CD4-positive, alpha-beta T cell treated with Interleukin-4 for 4 hours (primary cell): ENCODE measurements at regions not wholly inside any gene's neighbourhood (a gene's known extent, or its start where the extent isn't known, plus 50 kb on each side); places are given as distances from the start of the nearest gene placed in this dataset.

Experiments
- DNase-seq: peaks from one replicate; pipeline ENCODE4 v3.0.0-alpha.2; 2020

DNA sequence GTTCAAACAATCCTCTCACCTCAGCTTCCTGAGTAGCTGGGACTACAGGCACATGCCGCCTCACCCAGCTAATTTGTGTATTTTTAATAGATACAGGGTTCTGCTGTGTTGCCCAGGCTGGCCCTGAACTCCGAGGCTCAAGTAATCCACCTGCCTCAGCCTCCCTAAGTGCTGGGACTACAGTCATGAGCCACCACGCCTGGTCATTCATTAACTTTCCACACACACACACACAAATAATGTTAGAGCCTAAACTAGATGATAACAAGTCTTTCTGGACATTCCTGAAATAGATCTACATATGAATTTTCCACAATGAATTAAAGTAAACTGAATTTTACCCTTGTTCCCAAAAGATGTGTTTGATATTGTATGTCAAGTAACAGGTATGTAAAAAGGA lies 776.0 kb downstream of the GALC start:
- no peak for DNase-seq

DNA sequence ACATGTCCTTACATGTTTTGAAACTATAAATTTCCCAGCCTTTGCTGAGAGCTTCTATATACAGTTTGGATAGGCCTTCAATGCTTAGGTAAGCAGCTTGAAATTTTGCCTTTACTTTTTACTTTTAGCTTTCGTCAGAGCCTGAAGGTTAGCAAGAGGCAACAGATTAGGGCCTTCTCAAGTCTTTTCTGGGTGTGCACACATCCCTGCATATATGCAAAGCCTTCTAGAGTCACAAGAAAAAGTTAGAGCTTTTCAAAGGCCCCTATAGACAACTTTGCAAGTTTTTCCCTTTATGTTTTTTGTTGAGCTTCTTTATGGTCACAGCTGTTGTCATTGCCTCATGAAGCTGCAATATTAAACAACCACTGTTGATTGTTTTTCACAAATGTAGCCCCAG lies 778.4 kb downstream of the GALC start:
- DNase-seq, result no peak

DNA sequence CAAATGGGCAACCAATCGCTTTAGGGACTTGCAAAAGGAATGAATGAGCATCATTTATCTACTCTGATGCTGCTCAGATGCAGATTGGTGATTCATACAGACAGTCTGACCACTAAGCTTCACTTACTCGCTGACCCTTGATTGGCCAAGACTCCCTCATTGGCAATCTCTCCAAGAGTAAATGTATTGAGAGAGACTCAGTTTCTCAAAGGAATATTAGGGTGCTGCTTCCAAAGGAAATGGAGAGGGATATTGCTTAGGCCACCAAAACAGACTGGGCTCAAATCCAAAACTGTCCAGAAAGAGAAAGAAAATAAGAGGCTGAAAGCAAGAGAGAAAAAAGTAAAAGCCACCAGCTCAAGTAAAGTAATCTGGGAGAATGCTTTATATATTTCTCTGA lies 785.2 kb downstream of the GALC start:
- DNase-seq, result no peak

DNA sequence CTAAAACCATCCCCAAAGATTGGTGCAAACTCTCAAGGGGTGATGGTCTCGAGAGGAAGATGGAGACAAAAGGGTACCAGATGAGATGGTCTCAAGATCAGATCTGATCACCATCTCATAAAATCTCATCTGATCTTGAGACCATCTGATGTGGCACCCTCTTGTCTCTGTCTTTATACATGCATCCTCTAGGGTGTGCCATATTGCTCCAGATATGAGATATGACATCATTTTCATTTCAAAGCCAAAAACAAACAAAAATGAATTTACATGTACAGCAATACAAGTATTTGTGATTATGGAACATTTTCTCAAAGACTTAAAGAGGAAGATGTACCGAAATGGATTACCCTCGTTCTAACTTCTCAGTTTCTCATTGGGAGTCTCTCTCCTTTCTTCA lies 787.2 kb downstream of the GALC start:
- DNase-seq, result no peak

DNA sequence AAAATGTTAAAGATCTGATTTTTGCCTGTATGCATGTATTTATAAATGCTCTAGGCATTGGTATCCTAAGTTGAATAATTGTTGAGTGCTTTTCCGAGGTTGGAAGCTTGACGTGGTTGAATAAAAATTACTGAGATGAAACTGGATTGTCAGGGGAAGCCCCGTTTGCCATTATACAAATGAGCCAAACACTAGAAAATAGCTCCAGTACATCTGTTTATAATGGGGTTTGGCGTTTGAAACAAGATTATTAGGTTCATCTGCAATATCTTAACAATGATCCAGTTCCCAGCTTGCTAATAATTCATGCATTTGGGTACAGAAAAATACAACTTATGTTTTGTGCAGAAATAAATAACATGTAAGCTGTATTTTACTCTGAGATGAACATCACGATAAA lies 789.6 kb downstream of the GALC start:
- DNase-seq, result no peak

DNA sequence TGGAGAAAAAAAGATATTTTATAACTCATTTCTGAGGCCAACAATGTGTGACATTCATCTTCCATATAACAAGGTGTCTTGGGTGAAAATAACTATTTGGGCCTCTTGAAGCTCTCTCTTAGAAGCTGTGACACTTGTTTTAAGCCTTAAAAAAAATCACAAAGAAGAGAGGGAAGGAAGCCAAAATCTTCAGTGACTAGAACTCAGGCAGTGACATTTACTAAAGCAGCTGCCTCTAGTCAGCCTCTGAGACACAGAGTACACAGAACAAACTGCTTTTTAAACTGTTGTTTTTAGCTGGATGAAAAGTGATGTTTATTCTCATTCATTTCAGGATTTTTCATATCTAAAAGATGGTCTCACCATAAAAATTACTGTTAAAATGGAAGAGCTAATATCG lies 793.6 kb downstream of the GALC start:
- no peak for DNase-seq

DNA sequence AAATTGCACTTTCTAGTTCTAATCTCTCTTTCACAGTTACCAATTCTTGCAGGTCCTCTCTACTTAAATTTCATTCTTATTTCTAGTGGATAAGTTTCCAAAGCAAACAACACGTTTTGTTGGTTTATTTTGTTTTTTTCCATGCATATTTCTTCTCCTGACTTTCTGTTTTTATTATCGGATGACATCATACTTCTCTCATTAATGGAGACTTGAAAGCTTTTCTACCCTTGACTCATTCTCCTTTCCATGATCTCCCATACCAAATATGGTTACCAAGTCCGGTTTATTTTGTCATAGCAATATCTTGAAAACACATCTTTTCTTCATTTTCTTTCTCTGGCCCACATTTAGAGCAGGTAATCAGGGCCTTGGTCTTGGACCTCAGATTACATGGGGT lies 796.5 kb downstream of the GALC start:
- DNase-seq, result no peak

DNA sequence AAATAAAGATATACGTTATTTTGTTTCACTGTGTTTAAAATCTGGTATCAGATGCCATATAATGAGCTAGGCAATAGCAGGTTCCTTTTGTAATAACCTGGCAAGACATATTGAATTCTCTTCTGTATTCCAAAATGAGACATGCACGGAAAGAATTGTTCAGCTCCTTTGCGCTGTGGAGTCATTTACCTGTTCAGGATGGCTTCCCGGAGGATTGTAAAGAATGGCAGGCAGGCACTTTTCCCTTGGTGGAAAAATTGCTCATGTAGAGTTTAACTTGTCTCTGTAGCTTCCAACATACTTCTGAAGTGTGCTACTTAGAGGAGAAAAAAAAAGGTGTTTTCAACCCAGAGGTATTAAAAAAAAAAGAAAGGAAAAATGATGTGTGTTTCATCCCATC lies 805.2 kb downstream of the GALC start:
- no peak for DNase-seq

DNA sequence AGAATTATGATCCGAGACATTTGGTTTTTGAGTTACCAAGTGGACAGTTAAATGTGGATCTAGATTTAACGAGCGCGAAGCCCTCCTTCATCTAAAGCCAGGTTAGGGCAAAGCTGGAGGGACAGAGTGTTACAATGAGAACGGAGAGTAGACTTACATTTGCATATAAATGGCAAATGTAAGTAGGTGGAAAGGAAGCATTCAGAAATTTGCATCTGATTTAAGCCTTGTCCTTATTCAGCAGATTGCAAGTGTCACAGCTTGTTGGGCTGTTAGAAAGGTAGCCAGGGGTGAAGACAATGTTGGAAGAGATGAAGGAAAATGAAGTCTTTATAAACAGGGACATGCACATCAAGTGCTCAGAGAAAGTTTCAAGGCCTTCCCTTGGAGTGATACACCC lies 806.2 kb downstream of the GALC start:
- no peak for DNase-seq

DNA sequence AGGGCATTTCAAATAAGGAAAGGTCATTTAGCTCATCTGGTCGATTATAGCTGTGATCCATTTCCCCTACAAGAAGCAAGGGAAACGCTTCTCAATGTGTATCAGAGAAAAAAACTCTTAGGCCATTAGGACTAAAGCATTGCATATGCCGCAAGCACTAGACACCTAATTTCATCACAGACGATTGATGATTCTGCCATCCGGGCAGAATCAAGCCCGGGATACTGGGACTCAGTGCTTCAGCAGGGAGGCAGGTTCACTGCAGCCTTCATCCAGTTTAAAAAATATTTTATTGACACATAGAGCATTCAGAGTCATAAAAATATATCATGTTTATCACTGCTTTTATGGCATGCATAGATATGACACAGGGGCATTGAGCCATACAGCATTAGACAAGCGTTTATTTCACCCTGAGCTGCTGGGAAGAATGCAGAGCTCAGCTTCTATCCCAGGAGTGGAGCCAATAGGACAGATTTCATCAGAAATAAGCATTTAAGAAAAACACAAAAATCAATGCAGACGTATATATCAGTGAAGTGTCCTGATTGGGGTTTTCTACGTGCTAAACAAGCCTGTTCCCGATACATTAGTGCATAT lies 806.9 kb downstream of the GALC start:
- DNase-seq, result no peak

DNA sequence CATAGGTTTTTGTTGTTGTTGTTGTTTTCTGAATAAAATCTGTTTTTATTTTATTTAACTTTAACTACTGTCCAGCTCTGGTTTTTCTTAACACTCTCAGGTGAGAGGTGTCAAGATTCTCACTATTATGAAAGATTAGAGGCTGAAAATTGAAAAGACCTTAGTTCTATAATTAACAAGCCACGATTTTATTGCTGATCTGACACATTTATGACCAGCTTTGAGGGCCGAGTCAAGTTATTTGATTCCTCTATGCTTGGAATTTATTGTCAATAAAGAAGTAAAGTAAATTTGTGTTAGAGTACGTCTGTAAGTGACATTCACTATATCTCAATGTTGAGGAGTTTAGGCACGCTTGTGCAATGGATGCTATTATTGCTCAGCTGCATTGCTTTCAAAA lies 808.8 kb downstream of the GALC start:
- no peak for DNase-seq

DNA sequence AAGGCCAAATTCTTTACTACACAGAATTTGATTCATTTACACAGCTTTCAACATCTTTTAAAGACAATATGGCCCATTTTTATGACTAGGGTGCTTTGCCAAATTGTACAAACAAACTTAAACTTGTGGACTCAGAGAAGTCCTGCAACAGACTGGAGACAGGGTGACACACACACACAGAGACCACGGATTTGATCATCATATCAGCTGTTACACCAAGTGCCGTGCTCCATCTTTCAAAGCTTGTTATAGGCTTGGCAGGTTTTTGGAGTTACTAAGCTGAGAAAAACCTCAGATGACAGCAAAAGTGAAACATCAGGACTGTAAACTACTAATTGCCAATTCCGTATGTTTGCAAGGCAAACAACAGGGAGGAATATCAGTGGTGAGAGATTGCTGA lies 811.7 kb downstream of the GALC start:
- no peak for DNase-seq

DNA sequence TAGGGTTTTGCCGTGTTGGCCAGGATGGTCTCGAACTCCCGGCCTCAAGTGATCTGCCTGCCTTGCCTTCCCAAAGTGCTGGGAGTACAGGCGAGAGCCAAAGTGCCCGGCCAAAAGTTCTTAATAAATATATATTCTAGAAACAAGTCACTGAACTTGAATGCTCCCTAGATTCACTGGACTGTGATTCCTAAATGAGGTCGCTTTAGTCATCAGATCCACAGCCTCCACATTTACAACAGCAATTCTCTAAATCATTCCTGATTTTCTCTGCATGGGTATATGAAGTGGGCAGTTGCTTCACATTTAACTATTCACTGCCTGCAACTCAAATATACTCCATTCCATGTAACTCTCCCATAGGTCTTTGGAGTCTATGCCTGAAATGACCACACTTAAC lies 813.0 kb downstream of the GALC start:
- DNase-seq, result no peak

DNA sequence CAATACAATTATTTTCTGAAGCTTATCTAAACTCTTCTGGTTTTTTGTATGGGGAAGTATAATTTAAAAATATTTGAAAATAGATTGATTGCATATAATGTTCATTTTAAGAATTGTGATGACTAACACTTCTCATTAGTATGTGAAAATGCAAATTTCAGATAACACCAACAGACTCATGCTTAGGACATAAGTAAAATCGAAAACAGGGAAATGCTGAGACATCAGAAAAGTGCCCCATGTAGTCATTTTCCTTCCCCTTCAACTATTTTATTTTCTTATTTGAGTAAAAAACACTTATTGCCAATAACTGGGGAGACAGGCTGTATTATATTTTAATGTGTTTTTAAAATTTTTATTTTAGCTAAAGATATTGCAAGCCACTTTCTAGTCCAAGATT lies 814.7 kb downstream of the GALC start:
- DNase-seq, result no peak

DNA sequence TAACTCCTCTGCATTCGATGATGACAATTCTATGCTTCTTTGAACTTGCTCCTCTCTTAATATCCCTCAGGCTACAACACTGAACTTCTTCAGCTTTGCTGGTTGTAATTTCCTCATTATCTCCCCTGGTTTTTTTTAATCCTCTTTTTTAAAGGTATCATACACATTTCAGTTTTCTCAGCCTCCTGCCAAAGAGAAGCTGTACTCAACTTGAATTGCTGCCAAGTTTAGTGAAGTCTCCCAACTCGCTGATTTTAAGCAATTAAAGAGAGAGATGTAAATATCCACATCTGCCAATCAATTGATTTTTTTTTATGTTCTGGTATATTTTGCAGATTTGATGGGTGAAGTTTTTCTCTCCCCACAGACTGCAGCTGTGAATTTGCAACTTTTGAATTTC lies 817.8 kb downstream of the GALC start:
- no peak for DNase-seq

DNA sequence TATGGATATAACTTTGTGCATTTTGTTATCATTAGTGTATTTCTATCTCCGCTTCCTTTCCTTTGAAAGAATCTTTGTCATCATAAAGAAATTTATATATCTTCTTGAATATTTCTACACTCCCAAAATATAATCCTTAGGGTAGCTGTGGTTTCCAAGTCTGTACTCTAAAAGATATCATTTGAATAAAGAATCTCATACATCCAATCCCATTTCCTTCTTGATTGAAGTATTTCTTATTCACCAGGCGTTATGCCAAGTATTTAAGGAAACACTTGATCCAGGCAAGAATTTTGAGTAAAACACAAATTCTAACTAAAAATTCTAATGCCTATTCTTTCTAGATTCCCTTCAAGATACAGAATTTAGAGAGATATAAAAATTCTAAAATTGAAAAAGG lies 821.8 kb downstream of the GALC start:
- no peak for DNase-seq

DNA sequence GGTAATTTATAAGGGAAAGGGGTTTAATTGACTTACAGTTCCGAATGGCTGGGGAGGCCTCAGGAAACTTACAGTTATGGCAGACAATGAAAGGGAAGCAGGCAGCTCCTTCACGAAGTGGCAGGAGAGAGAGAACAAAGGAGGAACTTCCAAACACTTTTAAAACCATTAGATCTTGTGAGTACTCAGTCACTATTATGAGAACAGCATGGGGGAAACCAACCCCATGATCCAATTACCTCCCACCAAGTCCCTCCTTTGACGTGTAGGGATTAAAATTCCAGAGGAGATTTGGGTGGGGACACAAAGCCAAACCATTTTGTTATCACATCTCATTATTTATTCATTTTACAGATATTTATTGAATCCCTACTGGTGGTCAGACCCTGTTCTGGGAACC lies 822.8 kb downstream of the GALC start:
- DNase-seq, result no peak

DNA sequence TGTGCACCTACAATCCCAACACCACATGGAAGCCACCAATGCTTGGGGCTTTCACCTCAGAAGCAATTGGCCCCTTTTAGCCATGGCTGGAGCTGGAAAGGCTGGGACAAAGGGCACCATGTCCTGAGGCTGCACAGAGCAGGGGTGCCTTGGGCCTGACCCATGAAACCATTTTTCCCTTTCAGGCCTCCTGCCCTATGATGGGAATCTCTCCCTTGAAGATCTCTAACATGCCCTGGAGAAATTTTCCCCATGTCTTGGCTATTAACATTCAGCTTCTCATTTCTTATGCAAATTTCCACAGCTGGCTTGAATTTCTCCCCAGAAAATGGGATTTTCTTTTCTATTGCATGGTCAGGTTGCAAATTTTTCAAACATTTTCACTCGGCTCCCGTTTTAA lies 823.6 kb downstream of the GALC start:
- DNase-seq, result no peak

DNA sequence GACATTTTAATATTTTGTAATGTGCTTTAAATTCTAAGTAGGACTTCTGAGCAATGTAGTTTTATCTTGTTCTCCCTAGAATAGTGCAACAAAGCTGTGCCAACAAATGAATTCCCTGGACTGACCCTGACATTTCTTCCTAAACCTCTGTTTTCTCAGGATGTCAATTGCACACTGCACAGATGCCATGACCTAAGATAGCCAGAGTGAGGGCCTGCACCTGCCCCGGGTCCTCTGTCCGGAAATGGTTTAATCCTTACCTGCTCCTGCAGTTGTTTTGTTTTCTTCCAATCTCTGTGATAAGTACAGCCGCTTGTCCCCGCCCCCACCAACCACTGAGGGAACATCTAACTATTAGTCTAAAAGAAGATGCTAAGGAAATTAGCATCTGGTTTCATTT lies 831.5 kb downstream of the GALC start:
- no peak for DNase-seq

DNA sequence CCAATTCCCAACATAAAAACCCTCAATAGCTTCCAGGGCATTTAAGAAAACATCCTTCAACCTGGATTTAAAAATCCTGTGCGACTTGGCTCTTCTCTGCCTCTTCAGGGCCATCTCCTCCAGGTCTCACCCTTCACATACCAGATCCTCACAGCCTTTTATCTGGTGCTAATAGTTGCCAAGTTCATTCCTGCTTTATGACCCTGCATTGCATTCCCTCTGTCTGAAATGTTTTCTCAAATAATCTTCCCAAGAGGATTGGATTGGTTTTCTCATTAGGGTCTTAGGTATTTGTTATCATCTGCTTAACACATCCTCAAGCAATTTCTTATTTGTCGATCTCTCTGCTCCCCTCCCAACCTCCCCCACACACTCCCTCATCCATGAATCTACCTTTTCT lies 832.0 kb downstream of the GALC start:
- DNase-seq, result no peak

DNA sequence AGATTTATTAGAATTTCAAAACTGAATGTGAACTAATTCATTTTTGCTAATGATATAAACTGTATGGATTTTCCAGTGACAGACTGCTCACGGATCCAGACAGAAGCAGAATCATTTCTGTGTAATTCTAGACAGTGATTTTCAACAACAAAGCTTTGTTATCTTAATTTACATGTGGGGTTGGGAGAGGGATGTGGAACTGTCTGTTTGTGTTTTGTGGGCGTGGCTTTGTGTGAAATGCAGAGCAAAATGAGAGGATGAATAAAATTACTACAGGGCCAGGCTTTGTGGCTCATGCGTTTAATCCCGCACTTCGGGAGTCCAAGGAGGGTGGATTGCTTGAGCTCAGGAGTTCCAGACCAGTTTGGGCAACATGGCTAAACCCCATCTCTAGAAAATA lies 834.7 kb downstream of the GALC start:
- DNase-seq, result no peak

DNA sequence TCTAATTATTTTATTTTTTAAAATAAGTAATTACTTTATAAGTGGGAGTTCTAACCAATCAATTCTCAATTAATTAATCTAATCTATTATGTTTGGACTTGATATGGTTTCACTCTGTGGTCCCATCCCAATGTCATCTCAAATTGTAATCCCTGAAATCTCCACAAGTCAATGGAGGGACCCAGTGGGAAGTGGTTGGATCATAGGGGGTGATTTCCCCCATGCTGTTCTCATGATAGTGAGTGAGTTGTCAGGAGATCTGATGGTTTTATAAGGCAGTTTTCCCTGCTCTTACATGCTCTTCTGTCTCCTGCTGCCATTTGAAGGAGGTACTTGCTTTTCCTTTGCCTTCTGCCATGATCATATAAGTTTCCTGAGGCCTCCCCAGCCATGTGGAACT lies 836.1 kb downstream of the GALC start:
- no peak for DNase-seq

DNA sequence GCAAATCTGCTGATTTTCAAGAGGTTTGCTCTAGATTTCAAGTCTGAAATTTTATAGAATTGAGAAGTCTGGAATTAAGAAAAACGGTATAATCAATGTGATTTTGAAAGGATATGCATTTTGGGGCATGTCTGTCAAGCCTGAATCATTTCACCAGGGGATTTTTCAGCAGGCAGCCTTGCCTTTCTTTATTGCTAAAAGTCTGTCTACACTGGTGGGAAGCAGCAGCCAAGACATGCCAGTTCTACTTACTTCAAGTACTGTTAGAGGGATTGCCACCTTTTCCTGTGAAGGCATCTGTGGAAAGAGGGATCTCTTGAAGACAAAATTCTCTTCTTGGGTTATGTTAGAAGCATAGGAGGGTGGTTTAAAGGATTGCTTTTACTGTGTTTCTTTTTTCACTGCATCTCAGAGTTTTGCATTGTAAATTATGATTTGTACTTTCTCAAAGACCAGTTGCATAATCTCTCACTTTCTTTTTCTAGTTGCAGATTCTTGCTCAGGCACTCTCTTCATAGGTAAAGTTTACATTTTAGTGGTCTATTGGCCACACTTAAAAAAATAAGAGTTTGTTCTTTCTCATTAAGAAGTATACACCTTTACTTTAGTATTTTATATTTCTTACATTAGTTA lies 837.0 kb downstream of the GALC start:
- no peak for DNase-seq

DNA sequence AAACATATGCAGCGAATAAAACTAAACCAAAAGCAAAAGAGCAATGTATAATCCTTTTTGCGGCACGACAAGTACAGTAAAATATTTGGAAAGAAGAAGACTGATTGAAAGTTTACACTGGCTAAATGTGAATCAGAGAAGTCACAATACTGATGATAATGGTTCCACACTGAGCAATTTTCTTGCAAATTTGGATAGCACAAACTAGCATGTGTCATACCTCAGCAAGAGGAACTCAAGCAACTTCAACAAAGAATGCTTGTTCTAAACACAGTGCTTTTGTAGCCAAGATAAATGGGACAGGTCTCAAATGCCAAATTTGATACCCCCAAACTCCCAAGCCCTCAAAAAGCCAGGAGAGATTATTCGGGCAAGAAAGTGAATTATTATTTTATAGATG lies 839.1 kb downstream of the GALC start:
- no peak for DNase-seq

DNA sequence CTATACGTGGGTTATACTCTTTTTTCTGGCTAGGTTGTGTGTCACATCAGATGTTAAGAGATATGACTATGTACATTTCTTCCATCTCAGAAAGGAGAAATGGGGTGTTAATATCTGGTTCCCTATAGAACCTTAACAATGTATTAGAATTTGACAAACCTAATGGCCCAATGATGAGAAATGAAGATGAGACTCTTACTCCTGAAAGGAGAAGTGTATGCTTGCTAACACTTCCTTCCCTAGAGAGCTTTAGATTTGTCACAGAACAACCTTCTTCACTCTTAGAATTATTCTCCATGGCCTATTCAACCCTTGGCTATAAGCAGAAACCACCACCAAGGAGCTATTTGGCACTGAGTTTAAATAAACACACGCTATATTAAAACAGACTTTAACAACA lies 839.6 kb downstream of the GALC start:
- DNase-seq, result no peak

DNA sequence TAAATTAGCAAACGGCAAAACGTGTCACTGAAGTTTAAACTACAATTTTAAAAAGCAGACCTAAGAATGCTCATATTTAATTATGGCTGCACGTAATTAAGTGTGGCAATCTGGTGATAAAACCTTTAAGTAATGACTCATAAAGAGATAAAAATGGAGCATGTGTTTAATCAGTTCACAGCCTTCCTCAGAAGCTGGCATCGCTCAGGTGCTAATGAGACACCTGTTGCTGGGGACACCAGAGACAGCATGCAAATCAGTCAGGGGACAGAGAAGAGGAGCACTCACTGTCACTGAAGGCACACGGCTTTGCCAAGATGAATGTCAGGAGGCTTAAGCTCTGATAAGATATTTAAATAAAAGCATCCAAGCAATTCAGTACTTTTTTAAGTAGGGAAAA lies 840.3 kb downstream of the GALC start:
- DNase-seq, result no peak
